Keratinocyte (primary cell): ENCODE measurements at regions not wholly inside any gene's neighbourhood (a gene's known extent, or its start where the extent isn't known, plus 50 kb on each side); places are given as distances from the start of the nearest gene placed in this dataset.

Source experiments
- EZH2 ChIP-seq: IDR thresholded peaks from one replicate; pipeline ENCODE4 v1.6.1; 2012; ENCODE audit warnings: inconsistent platforms, mild to moderate bottlenecking, low read length, moderate library complexity
- TF ChIP-seq, protein P1 (sequence below), 3 experiments: IDR thresholded peaks in 1 of 3; conservative IDR thresholded peaks in 1 of 3; optimal IDR thresholded peaks in 1 of 3; 2 replicates in 2 of 3; 3 replicates in 1 of 3; pipeline versions ENCODE3 to v1.5.1; 2011; ENCODE audit warnings: low read length in 3 of 3, mild to moderate bottlenecking in 3 of 3, moderate library complexity in 2 of 3, control low read depth in 1 of 3, inconsistent platforms in 1 of 3; ENCODE audit not compliant: insufficient read depth in 2 of 3; ENCODE audit errors: extremely low read depth in 1 of 3

DNA sequence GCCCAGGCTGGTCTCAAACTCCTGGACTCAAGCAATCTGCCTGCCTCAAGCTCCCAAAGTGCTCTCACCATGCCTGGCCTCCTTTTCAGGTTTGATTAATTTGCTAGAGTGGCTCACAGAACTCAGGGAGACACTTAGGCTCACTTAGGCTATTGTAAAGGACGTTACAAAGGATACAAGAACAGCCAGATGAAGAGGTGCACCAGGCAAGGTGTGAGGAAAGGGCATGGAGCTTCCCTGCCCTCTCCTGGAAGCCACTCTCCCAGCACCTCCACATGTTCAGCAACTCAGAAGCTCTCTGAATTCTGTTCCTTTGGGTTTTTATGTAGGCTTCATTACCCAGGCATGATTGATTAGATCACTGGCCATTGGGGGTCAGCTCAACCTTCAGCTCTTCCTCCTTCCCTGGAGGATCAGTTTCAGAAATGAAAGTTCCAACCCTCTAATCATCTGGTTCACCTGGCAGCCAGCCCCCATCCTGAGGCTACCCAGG is 78.7 kb upstream of the RGPD5 start:
- TF ChIP-seq, protein P1, sequence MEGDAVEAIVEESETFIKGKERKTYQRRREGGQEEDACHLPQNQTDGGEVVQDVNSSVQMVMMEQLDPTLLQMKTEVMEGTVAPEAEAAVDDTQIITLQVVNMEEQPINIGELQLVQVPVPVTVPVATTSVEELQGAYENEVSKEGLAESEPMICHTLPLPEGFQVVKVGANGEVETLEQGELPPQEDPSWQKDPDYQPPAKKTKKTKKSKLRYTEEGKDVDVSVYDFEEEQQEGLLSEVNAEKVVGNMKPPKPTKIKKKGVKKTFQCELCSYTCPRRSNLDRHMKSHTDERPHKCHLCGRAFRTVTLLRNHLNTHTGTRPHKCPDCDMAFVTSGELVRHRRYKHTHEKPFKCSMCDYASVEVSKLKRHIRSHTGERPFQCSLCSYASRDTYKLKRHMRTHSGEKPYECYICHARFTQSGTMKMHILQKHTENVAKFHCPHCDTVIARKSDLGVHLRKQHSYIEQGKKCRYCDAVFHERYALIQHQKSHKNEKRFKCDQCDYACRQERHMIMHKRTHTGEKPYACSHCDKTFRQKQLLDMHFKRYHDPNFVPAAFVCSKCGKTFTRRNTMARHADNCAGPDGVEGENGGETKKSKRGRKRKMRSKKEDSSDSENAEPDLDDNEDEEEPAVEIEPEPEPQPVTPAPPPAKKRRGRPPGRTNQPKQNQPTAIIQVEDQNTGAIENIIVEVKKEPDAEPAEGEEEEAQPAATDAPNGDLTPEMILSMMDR (optimal IDR thresholded peaks at IDR 0.05 in 1 of 3, IDR thresholded peaks at IDR 0.05 in 1 of 3, conservative IDR thresholded peaks at IDR 0.05 in 1 of 3; ENCODE audit: extremely low read depth in 1 of 3, insufficient read depth in 2 of 3, low read length in 3 of 3) = peak; percentile 88 to 94 (median 91)
- TF ChIP-seq EZH2 = no peak
